Stimulated activated CD4-positive, alpha-beta T cell treated with anti-CD3 and anti-CD28 coated beads, Interleukin-15, amount 100 ng/mL, for 1 hour (primary cell): ENCODE measurements at regions not wholly inside any gene's neighbourhood (a gene's known extent, or its start where the extent isn't known, plus 50 kb on each side); places are given as distances from the start of the nearest gene placed in this dataset.

Experiments
- DNase-seq, 2 donors: peaks; one replicate each; pipeline ENCODE4 v3.0.0-alpha.2; 2020; ENCODE audit warnings: low read depth in 1 of 2, low spot score in 1 of 2

DNA sequence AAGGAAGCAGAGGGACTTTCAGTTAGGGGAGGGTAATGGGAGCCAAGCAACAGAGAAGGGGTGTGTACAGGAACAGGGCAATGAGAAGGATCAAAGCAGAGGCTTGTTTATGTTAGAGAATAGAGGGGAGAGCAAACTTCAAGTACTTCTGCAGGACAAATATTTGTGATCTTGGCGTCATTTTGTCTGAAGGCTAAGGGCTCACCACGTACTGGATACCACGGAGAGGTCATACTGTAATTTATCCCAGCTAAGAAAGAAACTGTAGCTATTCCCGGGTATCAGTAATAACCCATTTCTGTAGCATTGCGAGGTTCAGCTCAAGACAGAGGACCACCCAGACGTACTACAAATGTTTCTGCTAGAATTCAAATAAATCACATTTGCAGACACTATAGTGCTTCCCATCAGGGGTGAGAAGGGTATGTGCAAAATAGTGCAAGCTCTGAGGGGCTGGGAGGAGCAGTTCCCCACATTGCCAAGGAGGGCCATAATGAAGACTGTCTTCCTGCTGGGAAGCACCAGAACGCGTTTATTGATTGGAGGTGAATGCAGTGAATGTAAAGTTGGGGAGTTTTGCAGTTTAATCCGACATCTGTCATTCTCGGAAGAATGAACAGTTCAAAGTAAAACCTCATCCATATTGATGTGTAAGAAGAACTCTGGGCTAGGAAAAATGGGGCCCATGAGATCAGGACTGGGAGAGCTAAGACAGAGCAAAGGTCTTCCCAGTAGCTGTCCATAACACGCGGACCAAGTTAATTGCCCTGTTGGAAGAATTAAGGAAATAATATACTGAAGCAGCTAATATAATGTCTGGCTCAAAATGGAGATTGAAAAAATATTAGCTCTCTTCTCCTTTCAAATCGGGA is 136.9 kb downstream of the RWDD3 start:
- DNase-seq = no peak

DNA sequence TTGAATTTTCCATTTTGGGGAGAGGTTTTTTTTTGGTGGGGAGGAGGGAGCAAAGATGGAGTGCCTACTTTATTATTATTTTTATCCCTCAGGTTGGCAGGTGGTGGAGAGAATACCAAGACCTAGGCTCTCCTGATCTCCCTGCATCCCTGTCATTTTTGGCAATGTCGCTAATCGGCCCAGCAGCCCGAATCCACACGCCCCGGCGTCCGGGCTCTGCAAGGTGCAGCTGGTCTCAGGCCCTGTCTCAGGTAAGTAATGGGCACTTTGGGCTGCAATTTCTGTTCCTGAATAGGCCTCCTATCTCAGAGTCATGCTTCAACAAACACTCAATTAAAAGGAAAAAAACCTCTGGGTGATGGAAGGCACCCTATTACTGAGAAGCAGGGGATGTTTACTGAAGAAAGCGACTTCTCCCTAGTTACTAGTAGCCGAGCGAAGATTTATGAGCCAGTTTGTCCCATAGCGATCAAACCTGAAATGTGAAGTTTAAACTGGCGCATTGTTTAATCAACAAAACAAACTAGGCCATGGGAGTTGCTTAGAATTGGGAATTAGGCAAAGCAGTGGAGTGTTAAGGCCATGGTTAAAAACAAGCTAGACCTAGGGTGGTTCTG is 137.8 kb downstream of the RWDD3 start:
- DNase-seq = no peak

DNA sequence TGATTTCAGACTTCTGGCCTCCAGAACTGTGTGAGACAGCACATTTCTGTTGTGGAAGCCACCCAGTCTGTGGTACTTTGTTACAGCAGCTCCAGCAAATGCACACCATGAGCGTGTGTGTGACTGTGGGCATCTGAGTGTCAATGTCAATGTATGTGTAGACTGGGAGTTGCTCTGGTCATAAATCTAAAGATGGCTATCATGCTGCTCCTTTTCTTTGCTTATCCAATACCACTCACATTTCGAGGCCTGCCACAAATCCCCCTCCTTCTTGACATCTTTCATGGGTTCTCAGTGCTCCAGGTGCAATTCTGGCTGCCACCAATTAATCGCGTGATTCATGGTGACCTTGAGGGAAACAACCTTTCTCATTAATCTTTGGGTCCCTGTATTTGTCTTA is 141.2 kb downstream of the RWDD3 start:
- no peak for DNase-seq

DNA sequence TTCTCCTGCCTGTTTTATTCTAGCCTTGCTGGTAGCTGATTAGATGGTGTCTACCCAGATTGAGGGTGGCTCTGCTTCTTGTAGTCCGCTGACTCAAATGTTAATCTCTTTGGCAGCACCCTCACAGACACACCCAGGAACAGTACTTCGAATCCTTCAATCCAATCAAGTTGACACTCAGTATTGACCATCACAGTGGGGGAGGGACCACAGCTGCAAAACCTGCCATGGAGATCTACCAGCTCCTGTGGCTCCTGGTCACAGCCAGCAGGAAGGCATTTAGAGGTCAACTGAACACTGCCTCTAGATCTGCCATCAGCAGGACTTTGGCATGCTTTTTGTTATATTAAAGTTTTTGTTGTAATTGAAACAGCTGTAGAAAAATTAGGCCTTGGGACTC is 146.9 kb downstream of the RWDD3 start:
- no peak for DNase-seq

DNA sequence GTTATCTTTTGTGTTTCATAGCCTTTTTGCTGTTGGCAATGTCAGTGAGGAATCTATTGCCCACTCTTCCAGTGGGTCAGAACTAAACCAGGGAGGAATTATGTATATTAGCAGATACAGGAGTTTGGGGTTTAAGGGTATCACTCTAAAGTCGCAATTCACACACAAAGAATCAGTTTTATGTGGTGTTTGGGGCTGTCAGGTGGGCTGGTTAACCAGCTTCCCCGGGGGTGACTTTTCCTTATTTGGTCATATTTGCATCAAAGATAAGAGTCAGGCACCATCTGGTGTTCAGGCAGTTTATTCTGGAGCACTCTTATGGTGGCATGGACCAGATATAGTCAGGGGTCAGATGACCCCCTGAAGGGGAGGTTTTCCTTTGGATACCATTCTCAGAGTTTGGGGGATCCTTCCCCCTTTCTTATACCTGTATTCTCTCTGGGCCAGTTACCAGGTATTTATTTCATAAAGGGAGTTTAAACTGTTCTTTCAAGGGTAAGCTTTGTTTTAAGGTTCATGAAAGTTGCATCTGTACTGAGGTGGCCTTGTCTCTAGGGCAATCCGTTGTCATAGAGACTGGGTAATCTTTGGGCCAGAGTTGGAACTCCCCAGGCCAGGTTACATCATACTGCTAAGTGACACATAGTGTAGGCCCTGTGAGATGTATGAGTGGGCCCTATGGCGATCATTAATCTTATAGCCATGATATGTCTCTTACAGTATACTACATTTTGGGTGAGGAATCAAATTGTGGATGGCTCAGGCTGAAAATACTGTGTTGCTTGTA is 148.2 kb downstream of the RWDD3 start:
- DNase-seq = no peak

DNA sequence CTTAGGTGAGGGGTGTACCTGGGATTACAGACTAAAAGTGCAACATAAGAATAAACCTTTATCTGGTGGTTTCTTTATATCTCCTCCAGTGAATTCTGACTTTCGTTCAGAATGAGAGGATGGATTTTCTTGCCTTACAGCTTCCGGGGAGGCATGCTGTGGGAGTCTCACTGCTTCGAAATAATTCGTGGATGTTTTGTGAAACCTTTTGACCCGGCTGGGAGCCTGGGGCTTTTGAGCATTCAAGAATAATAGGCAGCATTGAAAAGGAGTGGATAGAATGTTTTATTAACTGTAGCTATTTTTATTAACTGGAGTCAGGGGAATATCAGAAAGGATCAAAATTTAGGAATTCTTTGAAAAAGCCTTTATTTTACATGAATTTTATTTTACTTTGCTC is 149.1 kb downstream of the RWDD3 start:
- no peak for DNase-seq

DNA sequence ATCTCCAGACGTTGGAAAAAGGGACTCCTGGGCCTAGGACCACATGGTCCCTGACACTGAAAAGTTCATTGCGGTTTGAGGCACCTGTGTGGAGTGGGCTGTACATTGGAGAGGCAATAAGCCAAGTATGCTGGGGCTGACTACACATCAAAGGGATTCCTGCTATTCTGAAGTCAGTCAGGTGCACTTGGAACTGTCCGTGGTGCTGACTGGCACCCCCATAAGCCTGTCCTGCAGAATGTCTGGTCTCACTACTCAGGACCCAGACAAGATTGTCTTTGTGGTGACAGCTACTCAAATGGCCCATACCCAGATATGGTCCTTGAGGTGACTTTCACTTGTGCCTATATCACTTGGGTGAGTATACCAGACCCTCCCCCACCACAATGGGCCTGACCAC is 150.6 kb downstream of the RWDD3 start:
- DNase-seq = no peak

DNA sequence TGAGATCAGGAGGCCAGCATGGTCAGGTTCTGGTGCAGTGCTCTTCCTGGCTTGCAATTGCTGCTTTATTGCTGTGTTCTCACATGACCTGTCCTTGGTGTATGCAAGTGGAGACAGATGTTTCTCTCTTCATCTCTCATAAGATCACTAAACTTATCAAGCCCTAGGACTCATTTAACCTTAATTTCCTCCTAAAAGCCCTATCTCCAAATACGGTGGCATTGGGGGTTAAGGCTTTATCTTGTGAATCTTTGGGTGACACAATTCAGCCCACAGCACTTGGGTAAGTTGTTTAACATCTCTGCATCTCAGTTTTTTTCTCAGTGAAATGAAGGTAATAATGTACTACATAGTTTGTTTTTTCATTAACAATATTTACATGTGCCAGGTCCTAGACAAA is 152.4 kb downstream of the RWDD3 start:
- no peak for DNase-seq

DNA sequence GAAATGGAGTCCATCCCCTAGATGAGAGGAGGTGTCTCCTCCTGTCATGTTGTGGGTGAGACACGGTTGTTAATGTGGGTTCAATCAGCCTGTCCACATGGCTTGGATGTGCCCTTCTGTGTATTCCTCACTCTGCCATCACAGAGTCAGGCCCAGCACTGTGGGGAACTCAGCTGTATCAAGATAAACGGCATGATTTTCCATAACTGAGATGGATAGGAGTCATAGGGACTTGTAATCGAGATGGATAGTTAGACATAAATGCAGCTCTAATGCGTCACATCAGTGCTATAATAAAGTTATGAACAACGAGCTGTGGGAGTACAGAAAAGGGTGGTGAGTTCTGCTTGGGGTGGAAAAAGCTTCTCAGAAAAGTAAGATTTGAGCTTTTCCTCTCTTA is 152.9 kb downstream of the RWDD3 start:
- DNase-seq = no peak

DNA sequence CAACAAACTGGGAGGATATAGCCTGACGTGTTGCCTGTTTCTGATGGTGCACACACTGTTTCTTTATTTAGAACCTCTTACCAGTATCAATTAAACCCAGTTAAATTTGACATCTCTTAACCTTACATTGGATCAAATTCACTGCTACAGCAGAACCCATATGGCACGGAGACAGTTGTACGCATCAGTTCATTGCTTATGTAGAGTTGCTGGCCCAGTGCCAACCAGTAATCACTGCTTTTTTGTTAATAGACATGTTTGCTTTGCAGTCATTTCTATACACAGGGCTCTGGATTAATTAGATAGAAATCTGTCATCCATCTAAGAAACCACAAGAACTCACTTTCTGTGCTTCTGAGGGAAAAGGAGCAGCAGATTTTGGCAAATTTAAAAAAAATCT is 154.0 kb downstream of the RWDD3 start:
- no peak for DNase-seq

DNA sequence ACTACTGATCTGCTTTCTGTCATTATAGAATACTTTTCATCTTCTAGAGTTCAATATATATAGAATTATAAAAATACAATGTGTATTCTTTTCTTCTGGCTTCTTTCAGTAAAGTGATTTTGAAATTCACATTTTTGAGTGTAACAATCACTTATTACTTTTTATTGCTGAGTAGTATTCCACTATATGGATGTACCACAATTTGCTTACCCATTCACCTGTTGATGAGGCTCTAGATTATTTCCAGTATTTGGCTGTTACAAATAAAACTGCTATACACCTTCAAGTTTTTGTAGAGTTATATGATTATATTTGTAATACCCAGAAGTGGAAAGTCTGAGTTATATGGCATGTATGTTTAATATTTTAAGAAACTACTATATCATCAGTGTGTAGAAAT is 159.4 kb downstream of the RWDD3 start:
- no peak for DNase-seq

DNA sequence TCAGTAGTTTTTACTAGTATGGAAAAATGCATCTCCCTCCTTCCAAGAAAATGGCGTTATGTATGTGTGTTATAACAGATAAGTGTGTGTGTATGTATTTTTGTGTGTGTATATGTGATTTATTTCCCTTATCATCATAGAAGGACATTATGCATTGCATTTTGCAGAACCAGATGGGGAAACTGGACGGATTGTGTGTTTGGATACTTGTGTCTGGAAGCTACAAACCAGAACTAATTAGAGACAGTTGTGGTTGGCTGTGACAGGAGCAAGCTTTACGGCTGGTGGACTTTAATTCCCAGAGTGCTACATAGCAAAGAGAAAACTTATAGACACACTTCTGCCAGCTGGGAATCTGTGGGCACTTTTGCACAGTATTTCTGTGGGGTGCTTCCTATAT is 162.5 kb downstream of the RWDD3 start:
- DNase-seq = no peak

DNA sequence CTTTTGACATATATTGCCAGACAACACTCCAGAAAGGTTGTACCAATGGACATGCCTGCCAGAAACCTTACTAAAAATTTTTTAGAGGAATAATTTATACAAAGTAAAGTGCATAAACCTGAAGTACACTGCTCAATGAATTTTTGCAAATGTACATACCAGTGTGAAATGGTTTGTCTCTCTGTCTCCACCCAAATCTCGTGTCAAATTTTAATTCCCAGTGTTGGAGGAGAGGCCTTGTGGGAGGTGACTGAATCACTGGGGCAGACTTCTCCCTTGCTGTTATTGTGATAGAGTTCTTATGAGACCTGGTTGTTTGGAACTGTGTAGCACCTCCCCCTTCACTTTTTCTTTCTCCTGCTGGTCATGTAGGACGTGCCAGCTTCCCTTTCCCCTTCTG is 168.8 kb downstream of the RWDD3 start:
- DNase-seq = no peak

DNA sequence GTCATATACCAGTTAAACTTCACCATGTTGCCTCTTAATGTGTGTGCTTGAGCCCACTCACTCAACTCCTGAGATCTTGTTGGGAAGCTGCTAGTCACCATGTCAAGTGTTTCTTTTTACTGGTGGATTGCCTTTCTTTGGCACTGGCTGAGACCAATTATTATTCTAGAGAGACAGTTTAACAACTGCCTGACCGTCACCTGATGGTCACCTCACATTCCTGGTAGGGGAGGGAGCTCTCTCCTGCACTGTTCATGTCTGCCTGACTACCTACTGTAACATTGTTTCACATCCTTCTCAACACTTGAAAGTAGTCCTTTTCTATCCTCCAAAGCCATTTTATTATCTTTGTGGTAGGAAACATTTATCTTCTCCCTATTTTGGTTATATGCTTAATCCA is 172.3 kb downstream of the RWDD3 start:
- DNase-seq = no peak

DNA sequence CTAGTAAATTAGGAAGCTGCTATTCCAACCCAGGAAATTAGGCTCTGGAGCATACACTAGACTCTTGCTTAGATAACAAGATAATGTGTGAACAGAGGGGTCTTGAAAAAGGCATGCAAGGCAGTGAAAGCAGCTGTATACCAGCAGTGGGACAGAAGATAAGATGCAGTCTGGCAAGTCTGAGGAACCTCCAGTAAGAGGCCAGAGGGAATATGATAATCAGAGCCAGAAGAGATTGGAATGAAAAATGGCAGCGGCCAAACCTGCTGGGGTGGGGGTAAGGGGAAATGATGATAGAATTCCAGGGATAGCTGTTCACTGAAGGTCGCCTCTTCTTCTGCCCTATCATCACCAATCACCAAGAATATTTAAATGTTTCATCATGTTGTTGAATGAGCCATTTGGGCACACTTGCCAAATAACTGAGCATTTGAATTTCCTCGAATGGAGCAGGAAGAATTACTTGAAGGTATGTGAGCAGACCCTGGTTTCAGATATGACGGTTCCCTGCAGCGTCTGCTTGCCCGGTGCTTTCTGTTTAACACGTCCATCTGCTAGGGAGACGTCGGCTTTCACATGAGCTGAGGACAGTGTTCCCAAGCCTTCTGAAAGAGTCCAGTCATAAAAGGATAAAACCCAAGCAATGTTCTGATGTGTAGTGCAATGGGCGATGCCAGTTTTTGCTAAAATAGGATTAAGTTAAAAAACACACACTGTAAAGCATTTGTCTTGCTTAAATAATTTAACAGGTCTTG is 173.3 kb downstream of the RWDD3 start:
- DNase-seq = no peak

DNA sequence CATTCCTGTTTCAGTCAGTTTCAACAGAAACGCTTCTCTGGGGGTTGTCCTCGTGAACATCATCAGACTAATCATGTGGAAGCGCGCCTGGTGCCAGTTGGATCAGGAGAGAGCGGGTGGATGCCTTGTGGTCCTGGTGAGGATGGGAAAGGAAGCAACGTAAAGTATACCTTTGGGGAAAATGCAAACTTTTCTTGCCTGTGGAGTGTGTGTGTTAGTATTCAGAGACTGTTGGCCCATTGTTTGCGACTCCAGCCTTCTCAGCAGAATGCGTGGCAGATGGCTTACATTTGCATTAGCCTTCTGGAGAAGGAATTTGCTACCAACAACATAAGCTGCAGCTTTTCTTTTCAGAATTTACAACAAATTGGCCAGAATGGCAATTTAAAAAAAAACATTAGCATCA is 173.9 kb downstream of the RWDD3 start:
- DNase-seq = no peak

DNA sequence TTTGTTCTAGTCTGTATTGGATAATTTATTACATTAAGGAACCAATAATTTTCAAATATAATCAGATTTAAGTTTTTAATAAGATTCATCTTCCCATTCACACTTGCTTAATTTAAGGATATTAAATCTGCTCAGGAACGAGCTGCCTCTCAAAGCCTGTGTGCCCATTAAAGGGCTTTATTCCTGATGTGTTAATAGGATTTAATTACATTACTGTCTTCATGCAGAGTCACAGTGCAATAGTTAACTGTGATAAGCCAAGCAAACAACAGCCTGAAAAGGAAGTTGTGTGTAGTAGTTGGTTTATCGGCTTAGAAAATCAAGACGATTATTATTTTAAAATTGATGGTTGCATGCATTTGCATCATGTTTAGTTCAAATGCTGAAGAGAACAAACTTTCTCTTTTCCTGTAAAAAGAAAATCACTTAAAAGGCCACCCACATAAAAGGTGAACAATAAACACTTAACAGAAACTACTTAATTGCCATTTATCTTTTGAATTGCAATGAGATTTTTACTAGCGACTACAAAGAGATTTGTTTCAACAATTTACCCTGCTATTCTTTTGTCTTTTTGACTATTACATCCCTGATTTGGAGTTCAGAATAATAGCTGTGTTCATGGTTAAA is 174.6 kb downstream of the RWDD3 start:
- DNase-seq = no peak

DNA sequence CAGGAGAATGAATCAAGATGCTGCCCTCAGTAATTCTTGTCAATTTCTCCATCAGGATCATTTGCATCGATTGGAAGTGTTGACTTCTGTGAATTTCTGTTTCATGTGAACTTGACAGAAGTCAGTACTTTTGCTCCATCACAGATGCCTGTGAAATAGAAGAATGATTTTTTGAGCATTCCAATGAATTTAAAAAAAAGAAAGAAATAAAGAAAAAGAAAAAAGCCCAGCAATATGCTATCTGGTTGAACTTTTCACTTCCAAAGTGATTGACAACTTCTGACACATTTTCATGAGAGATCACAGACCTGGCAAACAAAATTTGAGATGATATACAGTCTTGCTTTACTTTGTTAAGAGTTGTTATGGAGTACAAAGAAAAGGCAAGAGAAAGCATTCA is 175.3 kb downstream of the RWDD3 start:
- no peak for DNase-seq

DNA sequence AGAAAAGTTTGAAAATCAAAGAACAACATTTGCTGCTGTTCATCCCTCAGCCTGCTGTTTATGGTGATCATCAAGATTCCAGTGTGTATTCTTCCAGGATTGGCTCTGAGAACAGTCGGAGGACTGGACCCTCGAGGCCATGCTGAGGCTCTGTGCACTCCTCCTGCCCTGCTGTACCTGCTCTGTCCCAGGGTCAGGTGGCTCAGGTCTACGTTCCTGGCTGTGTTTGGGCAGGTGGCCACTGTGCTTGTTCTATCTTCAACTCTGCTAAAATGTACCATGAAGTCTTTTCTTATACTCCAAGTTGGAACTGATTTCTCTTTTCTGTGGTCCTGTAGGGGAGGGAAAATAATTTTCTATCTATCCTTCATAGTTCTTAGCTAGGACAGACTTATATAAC is 175.9 kb downstream of the RWDD3 start:
- DNase-seq = no peak

DNA sequence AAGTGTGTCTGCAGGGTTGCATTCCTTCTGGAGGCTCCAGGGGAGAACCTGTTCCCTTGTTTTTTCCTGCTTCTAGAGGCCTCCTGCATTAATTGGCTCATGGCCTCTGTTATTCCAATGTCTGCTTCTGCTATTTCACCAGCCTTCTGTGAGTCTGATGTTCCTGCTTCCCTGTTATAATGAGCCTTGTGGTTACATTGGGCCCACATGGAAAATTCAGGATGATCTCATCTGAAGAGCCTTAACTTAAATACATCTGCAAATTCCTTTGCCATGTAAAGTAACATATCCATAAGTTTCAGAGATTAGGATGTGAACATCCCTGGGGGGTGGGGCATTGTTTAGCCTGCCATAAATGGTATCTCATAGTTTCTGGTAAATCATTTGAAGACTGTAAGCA is 181.1 kb downstream of the RWDD3 start:
- no peak for DNase-seq

DNA sequence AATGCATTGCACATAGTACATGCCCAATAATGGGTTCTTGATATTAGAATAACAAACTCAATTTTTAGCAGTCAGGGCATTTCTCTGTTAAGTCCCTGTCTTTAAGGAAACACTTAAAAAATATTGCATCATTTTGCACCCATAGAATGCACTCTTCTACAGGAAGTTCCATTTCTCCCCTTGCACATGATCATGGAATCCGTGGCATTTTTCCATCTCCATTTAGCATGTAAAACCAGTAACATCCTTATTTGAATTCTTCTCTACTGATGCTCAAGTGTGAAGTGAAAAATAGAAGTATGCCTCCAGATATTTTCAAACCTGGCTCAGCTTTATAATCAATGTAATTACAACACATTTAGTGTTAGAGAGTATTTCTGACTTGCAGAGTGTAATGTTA is 192.8 kb downstream of the RWDD3 start:
- no peak for DNase-seq
